GM19395 (cell line): ENCODE measurements at regions not wholly inside any gene's neighbourhood (a gene's known extent, or its start where the extent isn't known, plus 50 kb on each side); places are given as distances from the start of the nearest gene placed in this dataset.
"Not testable (repeated sequence)": the region's sequence is repeated elsewhere in the genome, so short reads cannot be mapped to it uniquely, and the experiment has no call there.

Experiments
- ATAC-seq: cut with Tn5 transposase; IDR thresholded peaks from one replicate; pipeline ENCODE4 v1.9.1; 2021; ENCODE audit warnings: mild to moderate bottlenecking, moderate library complexity; ENCODE audit not compliant: unreplicated experiment

DNA sequence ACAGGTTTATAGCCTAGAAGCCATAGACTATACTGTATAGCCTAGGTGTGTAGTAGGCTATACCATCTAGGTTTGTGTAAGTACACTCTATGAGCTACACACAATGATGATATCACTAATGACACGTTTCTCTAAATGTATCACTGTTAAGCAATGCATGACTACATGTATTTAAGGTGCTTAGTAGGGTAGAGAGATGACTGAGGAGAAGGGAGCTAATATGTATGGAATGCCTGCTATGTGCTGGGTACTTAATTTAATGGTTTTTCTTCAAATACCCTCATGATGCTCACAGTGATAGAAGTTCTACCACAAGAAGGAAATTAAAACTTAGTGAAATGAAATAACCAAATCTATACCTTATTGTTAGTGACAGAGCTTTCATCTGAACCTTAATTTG, 1785.5 kb downstream of the EFNA5 start:
- ATAC-seq, result no peak

- ATAC-seq, result no peak
These were observed 1787.7 kb downstream of the EFNA5 start for GRCh38 chr5:105882956-105883481.

DNA sequence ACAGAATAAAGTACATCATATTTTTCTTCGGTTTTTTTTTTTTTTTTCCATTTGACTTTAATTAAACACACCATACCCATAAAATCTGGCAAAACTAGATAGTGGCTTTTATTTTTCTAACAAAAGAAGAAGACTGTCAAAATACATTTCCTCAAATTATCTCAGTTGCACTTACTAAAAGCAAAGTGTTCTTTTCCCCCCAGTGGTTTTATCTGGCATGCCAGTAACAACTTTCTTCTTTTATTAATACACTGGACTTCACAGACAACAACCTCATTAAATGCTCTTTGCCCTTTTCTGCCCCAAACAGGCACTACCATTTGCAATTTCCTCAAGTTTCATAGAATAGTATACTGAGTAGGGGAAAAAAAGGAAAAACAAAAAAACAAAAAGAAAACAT, 1792.3 kb downstream of the EFNA5 start:
- no peak for ATAC-seq

DNA sequence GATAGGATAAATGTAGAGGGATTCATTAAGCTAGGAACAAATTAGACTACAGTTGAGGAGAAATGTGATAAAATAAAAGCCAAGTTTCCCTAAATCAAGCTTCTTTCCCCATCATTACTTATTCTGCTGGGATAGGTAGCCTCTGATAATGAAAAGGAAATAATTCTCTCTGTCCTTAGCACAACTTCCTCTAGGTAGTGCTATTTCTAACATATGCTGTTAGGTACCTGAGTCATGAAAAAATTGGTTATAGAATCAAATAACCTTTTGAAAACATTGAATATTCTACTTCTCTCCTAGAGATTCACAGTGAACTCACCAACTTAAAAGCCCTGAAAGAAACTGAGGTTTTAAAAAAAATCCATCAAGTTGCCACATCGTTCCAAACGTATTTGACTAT, 1793.1 kb downstream of the EFNA5 start:
- ATAC-seq, result no peak

DNA sequence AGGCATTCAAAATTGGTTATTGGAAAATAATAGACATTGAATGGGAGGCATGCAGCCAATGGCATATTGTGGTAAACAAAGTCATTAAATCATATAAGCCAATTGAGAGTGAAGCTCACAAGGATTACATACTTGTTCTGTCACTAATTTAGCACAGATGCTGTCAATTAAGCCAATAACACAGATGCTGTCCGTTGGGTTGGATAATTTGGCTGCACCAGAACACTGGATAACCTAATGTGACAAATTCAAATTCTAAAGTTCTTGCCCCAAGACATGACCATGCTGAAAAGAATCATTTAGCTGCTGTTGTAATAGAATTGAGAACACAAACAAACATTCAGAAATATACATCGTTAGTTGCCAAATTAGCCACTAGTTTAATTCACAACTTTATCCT, 1796.4 kb downstream of the EFNA5 start:
- no peak for ATAC-seq

GRCh38 chr5:105872569-105873270, 1798.0 kb downstream of the EFNA5 start:
- ATAC-seq, result no peak

- no peak for ATAC-seq
These were observed 1802.5 kb downstream of the EFNA5 start for GRCh38 chr5:105868038-105868780.

DNA sequence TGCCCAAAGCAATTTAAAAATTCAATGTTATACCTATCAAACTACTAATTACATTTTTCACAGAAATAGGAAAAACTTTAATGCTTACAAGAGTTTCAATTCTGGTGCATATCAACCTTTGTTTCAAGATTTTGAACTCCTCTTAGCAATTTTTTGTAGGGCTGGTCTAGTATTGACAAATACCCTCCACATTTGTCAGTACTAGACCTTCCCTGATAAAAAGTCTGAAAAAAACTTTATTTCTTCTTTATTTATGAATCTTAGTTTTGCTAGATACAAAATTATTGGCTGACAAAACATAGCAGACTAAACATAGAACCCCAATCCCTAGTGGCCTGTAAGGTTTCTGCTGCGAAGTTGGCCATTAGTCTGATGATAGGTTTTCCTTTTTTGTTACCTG, 1804.9 kb downstream of the EFNA5 start:
- ATAC-seq, result no peak

DNA sequence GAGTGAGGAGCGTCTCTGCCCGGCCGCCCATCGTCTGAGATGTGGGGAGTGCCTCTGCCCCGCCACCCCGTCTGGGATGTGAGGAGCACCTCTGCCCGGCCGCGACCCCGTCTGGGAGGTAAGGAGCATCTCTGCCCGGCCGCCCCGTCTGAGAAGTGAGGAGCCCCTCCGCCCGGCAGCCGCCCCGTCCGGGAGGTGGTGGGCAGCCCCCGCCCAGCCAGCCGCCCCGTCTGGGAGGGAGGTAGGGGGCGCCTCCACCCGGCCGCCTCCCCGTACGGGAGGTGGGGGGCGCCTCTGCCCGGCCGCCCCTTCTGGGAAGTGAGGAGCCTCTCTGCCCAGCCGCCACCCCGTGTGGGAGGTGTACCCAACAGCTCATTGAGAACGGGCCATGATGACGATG, 1811.4 kb downstream of the EFNA5 start:
- ATAC-seq, result not testable (repeated sequence)

DNA sequence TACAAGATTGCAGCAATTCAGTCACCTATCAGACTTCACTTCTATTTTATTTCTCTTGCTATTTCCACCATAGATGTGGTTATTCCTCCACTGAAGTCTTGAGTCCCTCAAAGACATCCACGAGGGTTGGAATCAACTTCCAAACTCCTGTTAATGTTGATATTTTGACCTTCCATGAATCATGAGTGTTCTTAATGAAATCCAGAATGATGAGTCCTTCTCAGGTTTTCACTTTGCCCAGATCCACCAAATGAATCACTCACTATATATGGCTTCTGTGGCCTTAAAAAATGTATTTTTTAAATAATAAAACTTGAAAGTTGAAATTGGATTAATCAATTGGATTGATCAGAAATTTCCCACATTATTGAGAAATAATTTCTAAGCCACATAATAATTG, 1821.0 kb downstream of the EFNA5 start:
- ATAC-seq, result no peak

- ATAC-seq, result no peak
These were observed 1829.9 kb downstream of the EFNA5 start for GRCh38 chr5:105840800-105841199.

DNA sequence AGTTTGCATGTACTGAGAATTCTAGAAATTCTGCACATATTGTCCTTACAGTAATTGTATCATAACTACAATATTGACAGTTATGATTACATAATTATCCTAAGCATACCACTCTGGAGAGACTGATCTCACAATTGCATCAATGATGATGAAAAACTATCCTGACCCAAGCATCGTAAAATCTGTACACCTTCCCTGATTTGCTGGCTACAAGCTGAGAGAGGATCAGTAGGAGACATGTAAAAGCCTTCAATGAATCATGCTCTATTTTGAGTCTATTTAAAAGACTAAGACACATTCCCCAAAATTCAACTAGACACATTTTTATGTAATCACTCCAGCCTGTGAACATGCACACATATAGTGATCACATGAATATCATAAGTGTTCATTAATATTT, 1833.8 kb downstream of the EFNA5 start:
- ATAC-seq, result no peak

- no peak for ATAC-seq
These were observed 1834.5 kb downstream of the EFNA5 start for GRCh38 chr5:105836268-105836667.

GRCh38 chr5:105828821-105829220, 1841.9 kb downstream of the EFNA5 start:
- ATAC-seq, result no peak

DNA sequence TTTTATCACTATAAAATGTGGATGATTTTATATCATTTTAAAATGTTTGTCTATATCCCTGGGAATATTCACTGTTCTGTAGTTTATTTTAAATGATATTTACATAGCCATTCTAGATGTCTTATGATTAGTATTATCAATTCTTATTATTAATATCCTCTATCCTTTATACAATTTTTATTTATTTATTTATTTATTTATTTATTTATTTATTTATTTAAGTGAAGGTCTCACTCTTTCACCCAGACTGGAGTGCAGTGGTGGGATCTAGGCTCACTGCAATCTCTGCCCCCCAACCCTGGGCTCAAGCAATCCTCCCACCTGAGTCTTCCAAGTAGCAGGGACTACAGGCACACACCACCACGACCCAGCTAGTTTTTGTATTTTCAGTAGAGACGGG, 1848.9 kb downstream of the EFNA5 start:
- no peak for ATAC-seq

DNA sequence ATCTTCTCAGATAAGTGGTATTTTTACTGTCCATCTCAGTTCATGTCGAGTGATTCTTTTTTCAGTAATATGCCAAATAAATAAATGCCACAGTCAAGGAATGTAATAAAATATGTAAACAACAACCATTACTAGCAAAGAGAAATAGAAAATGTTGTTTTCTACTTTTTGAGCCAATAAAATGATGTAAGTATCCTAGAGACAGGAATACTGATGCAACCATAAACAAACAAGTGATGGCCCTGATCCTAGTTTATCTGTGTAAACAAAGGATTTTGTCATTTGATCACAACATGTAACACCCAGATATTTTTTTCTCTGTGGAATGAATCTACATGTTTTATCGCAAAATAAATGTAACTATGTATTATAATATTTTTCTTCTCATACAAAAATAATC, 1852.8 kb downstream of the EFNA5 start:
- no peak for ATAC-seq

GRCh38 chr5:105817416-105817815, 1853.3 kb downstream of the EFNA5 start:
- ATAC-seq, result no peak

DNA sequence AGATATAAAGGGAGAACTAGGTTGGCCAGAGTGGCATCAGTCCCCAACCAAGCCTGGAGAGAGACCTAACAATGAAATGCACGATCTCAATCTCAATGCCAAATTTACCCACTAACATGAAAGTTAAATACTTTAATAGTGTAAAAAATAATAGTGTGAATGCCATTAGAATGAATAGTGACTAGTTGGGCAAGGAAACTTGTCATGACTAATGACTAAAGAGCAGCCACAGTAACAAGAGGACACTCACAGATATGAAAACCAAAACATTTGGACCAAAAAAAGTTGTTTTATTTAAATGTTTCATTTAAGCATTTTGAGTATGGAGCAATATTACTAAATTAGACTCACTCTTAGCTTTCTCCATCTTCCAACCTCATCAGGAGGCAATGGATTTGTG, 1853.8 kb downstream of the EFNA5 start:
- ATAC-seq, result no peak

DNA sequence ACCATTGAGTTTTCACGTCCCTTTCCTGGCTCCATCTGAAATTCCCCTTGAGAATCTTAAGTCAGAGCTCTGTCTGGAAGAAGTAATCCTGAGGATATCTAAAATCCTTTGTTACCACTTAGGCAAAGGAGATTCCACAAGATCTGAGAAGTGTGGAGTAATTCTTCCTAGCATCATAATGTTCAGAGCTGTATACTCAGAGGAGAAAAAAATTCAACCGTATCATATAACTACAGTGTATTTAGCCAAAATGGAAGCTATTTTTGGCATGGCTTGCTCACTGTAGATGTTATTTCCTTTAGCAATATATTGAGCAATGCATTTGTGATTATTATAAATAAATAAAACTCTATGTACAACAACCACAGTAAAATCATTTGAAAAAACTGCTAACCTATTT, 1858.4 kb downstream of the EFNA5 start:
- ATAC-seq, result no peak

DNA sequence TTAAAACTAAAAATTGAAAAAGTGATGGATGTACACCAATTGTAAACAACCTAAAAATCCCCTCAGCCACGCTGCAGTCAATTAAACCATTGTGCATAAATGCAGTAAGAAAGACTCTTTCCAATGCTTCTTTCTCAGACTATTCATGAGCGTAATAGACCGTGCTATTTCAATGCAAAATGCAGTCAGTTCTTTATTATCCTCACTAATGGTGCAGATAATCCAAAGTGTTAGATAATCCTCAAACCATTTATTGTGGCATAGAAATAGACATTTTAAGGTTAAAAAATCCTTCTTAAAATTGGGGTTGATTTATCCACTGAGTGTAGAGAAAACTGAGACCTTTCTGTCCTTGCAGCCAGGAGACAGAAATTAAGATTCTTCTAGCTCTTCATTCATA, 1862.8 kb downstream of the EFNA5 start:
- no peak for ATAC-seq

DNA sequence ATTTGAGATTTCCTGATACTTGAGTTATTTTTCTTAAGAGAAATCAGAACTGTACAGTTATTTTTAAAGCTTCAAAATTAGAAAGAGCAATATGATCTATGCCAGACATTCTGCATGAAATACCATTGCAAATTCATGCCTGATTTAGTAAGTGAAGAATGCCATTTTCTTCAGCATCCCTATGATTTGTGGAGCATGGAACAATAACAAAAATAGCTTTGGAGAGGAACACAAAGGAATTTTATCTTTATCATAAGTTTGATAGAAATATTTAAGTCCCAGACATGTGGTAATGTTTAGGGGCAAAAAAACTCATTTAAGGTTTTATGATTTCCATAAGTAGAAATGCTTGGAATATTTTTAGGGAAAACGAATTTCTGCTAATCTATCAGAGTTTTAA, 1863.4 kb downstream of the EFNA5 start:
- ATAC-seq, result no peak

GRCh38 chr5:105806596-105806995, 1864.1 kb downstream of the EFNA5 start:
- no peak for ATAC-seq
